DMS153 treated with DMSO at 0.1 percent for 48 hours (cell line): ENCODE measurements at regions not wholly inside any gene's neighbourhood (a gene's known extent, or its start where the extent isn't known, plus 50 kb on each side); places are given as distances from the start of the nearest gene placed in this dataset.

ENCODE experiments used
- DNase-seq: peaks from one replicate; lab custom pipeline; 2025; ENCODE audit not compliant: unreplicated experiment; lab: John Stamatoyannopoulos, UW

- no peak for DNase-seq
Observed at GRCh38 chr4:155616117-155616516, 50.5 kb upstream of the GUCY1A1 start.

DNA sequence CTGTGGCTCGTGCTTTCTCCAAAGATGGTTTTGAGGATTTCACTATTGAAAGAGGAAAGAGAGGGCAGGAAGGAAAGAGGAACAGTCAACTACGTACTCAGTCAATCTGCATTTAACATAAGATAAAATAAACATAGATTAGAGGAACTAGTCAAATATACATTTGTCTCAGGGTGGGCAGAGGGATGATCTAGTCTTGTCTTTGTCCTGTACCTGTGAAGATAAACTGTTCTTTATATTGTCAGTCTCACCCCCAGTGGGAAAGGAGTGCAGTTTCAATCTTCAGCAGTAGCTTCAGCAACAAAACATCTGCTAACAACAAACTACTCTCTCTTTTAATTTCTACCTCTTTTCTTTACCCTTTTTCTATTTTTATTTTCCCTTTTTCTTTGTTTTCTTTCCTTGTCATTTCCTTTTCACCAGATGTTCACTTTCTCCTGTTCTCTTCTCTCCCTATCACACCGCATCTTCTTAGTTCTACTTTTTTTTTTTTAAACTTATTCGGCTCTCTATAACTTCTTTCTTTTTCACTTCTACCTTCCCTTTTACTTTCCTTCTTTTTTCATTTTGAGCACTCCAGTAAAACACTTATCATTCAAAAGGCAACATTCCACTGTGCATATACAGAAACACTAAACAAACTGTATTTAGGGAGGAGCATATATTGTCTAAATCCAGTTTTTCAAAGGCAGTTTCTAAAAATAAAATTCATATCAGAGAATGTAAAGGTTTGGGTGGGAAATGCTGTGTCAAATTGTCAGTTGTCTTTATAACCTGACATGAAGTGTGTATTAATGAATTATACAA, 51.4 kb upstream of the GUCY1A1 start:
- DNase-seq, result no peak

- DNase-seq, result no peak
Observed at GRCh38 chr4:155614111-155614762, 52.4 kb upstream of the GUCY1A1 start.

- DNase-seq, result no peak
Observed at GRCh38 chr4:155612074-155612473, 54.6 kb upstream of the GUCY1A1 start.

GRCh38 chr4:155611501-155611900, 55.1 kb upstream of the GUCY1A1 start:
- no peak for DNase-seq

GRCh38 chr4:155610143-155610542, 56.5 kb upstream of the GUCY1A1 start:
- DNase-seq, result no peak

GRCh38 chr4:155609455-155610059, 57.1 kb upstream of the GUCY1A1 start:
- DNase-seq, result no peak

- DNase-seq, result no peak
Observed at GRCh38 chr4:155608225-155608885, 58.3 kb upstream of the GUCY1A1 start.

DNA sequence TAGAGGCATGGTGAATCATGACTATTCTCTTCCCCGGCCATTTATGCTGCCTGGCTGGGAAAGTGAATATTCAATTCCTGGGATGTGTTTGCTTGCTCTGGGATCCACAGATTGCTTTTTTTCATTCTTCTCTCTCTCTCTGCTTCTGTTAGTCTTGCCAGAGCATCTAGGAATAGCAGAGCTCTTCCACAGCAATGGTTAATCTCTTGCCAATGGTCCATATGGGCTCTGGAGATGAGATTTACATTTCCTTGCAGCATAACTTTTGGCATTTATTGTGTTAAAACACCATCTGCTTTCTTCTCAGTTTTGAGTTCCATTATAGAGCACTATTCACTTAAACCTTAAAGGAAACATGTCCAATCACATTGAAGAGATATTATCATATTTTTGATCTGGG, 59.2 kb upstream of the GUCY1A1 start:
- no peak for DNase-seq

DNA sequence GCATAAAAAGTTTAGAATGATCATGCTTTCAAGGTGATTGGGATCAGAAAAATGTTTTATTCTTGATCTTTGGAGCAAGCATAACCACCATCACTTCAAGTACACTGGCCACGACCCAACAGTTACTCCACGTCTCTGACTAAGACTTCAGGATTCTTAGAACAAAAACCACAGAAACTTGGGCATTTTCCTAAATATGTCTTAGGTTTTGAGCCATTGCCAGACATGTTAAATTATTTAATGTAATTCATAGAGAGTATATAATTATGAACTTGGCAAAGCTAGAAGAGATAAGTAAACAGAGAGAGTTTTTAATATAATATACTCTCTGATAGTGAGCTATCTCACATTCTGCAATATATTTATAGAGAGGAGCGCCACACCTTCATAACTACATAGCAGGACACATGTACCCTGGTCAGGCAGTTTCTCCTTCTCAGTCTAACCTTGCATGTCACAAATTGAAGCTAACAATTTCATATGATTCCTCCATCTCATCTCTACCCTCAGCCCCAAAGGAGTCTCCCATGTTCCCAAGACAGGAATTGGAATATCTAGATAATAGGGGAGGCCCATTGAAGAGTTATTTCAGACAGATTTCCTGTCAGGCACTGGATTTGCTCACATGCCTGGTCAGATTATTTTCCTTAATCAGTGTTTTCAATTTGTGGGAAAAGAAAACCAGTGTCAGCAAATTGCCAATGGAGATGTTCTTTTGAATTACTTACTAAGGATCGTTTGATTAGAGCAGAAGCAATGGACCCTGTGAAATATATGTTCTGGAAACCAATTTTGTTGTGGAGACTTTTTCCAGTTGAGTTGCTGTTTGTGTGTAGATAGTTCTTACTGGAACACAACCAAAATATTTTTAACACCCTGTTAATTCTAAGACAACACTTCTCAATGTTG, 61.7 kb upstream of the GUCY1A1 start:
- no peak for DNase-seq

DNA sequence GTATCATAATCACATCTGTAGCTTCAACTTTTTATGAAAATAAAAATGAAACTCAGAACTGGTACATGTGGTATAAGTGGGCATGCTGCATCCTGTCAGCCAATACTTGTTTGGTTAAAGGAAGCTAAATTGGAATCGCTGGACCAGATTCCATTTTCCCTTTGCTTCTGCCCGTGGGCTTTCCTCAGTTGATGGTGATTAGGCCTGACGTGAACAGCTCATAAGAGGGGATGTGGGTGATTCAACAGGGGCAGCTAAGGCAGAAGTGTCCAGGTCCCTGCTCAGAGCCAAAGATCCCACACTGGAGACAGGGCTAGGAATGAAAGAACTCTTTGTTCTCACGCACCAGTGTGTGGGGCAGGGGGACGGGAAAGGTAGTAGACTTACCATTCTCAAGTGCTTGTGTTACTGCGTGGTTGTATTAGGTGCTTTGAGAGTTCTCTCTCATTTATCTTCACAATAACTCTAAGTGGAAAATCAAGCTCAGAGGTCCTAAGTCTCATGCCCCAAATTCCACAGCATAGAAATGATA, 63.2 kb upstream of the GUCY1A1 start:
- no peak for DNase-seq

GRCh38 chr4:155602351-155603140, 64.1 kb upstream of the GUCY1A1 start:
- no peak for DNase-seq

DNA sequence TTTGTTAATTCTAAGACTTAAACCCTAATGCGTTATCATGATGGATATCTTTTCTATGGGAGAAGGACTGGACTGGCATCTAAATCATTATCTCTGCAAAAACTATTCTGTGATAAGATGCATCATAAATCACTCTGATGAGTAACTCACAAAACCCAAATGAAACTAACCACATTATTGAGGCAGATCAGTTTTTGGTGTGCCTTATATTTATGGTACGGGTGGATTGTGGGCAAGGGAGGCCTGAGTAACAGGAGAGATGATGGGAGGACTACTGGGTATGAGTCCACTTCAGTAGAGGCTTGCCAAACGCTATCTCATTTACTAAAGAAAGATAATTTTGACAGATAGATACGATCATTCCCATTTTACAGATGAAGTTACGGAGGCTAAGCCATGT, 66.4 kb upstream of the GUCY1A1 start:
- DNase-seq, result no peak

DNA sequence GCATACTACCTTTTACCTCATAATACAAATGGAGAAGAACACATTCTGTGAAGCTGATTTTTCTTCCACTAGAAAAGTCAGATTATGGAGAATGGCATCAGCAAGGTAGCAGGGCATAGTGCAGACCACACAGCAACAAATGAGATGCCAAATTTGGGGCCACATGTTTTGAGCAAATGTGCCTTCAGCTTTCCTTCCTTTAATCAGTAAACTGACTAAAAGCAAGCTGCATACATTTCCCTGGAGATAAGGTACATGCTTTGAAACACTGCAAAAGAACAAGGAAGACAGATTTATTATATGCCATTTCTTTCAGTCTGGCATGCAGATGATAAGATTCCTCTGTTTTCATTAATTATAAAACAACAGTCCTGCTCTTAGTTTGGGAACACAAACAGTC, 67.1 kb upstream of the GUCY1A1 start:
- DNase-seq, result no peak

- no peak for DNase-seq
Observed at GRCh38 chr4:155599085-155599484, 67.6 kb upstream of the GUCY1A1 start.

- no peak for DNase-seq
Observed at GRCh38 chr4:155597933-155598451, 68.7 kb upstream of the GUCY1A1 start.

DNA sequence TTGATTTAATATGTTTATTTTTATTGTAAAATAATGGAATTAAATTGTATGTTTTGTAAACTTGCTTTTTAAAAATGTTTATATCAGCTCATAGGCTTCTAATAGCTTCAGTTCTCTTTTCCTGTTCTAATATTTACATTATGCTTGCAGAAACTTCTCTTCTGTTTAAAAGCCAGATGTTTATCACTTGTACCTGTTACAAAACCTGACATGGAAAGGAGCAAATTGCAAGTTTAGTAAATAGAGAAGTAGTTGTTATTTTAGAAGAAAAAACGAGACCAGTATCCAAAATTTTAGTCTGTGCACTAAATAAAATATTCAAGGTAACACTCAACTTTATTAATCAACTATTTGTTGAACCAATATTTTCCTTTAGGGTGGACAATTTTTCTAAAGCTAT, 69.4 kb upstream of the GUCY1A1 start:
- no peak for DNase-seq

GRCh38 chr4:155593793-155594192, 72.9 kb upstream of the GUCY1A1 start:
- no peak for DNase-seq

DNA sequence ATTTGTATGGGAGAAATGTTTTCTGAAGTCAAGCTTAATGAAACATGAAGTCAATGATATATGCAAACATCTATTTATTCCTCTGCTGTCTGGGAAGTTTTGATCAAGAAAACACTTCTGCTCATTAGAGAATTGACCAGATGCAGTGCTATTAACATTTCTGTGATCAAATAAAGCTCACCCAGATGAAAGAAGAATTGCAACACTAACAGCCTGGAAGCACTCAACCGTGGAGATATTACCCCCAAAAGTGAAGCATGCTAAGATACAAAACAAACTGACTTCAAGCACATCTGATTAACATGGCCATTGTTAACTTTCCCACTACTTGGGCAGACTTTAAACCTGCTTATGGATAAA, 73.7 kb upstream of the GUCY1A1 start:
- DNase-seq, result no peak
